MM.1S (cell line): ENCODE measurements at regions not wholly inside any gene's neighbourhood (a gene's known extent, or its start where the extent isn't known, plus 50 kb on each side); places are given as distances from the start of the nearest gene placed in this dataset.

Source experiments
- CTCF ChIP-seq: fragments of 300-600 bp; sonication (generic); IDR thresholded peaks from 2 replicates; pipeline ENCODE4 v1.5.1; 2016; ENCODE audit warnings: antibody characterized with exemption, low read length, mixed read lengths
- EZH2 ChIP-seq: fragments of 300-600 bp; sonication (generic); optimal IDR thresholded peaks from 2 replicates; pipeline ENCODE3; 2017; ENCODE audit warnings: low read depth, mild to moderate bottlenecking, antibody characterized with exemption, low read length, mixed read lengths
- EZH2phosphoT487 ChIP-seq: fragments of 300-600 bp; sonication (generic); IDR thresholded peaks from 2 replicates; pipeline ENCODE4 v1.6.1; 2018; ENCODE audit warnings: antibody characterized with exemption, low read length

- TF ChIP-seq CTCF, result no peak
- TF ChIP-seq EZH2, result no peak
- no peak for TF ChIP-seq EZH2phosphoT487
Measured at GRCh38 chr5:3299441-3299840, 296.2 kb upstream of the IRX1 start.
